GM23338 (cell line): ENCODE measurements at regions not wholly inside any gene's neighbourhood (a gene's known extent, or its start where the extent isn't known, plus 50 kb on each side); places are given as distances from the start of the nearest gene placed in this dataset.

Experiments
- ATAC-seq: fragments of 200-7000 bp; cut with Tn5 transposase; 3 replicates; pipeline ENCODE4 v1.9.1; 2020
- DNase-seq: peaks from one replicate; pipeline ENCODE4 v3.0.0-alpha.2; 2015; ENCODE audit warnings: low spot score
- H2AFZ ChIP-seq: fragments of 200-600 bp; sonication (generic); 2 replicates; pipeline ENCODE4 v1.8.0; 2016; ENCODE audit warnings: antibody characterized with exemption, mild to moderate bottlenecking, moderate library complexity
- H3F3A ChIP-seq: fragments of 200-600 bp; sonication (generic); replicated peaks from 2 replicates; pipeline ENCODE4 v1.8.0; 2017; ENCODE audit warnings: antibody characterized with exemption, mixed run types, low read depth
- H3K27ac ChIP-seq: fragments of 200-600 bp; sonication (generic); 2 replicates; pipeline ENCODE4 v1.6.1; 2016; ENCODE audit warnings: low read depth
- H3K27me3 ChIP-seq: fragments of 200-600 bp; sonication (generic); 2 replicates; pipeline ENCODE4 v1.8.0; 2016; ENCODE audit warnings: mild to moderate bottlenecking, mixed run types, moderate library complexity; ENCODE audit not compliant: insufficient read depth
- H3K36me3 ChIP-seq: fragments of 200-600 bp; sonication (generic); 2 replicates; pipeline ENCODE4 v1.8.0; 2016; ENCODE audit warnings: mild to moderate bottlenecking; ENCODE audit not compliant: insufficient read depth
- H3K4me1 ChIP-seq: fragments of 200-600 bp; sonication (generic); 2 replicates; pipeline ENCODE4 v1.8.0; 2016; ENCODE audit warnings: mild to moderate bottlenecking, moderate library complexity; ENCODE audit not compliant: insufficient read depth
- H3K4me2 ChIP-seq: fragments of 200-600 bp; sonication (generic); 2 replicates; pipeline ENCODE4 v1.7.1; 2017; ENCODE audit warnings: mixed run types
- H3K4me3 ChIP-seq: fragments of 200-600 bp; sonication (generic); 2 replicates; pipeline ENCODE4 v1.6.1; 2016; ENCODE audit warnings: mixed run types
- H3K79me2 ChIP-seq: fragments of 200-600 bp; sonication (generic); replicated peaks from 2 replicates; pipeline ENCODE4 v1.8.0; 2017; ENCODE audit warnings: mild to moderate bottlenecking; ENCODE audit not compliant: insufficient read depth
- H3K9me2 ChIP-seq: fragments of 200-600 bp; sonication (generic); 2 replicates; pipeline ENCODE4 v1.8.0; 2017; ENCODE audit not compliant: insufficient read depth
- H4K20me1 ChIP-seq: fragments of 200-600 bp; sonication (generic); replicated peaks from 2 replicates; pipeline ENCODE4 v1.8.0; 2017; ENCODE audit warnings: mild to moderate bottlenecking; ENCODE audit not compliant: insufficient read depth
- H3K27ac Mint-ChIP-seq: 2 replicates; pipeline ENCODE4 v1.8.0; 2020; ENCODE audit warnings: inconsistent platforms, mild to moderate bottlenecking, moderate library complexity, mixed read lengths
- H3K27me3 Mint-ChIP-seq: 3 replicates; pipeline ENCODE4 v1.8.0; 2022; ENCODE audit warnings: low read depth, mild to moderate bottlenecking, moderate library complexity, mixed read lengths, inconsistent platforms; ENCODE audit not compliant: insufficient read depth, poor library complexity
- H3K36me3 Mint-ChIP-seq: 3 replicates; pipeline ENCODE4 v1.8.0; 2021; ENCODE audit warnings: low read depth, mild to moderate bottlenecking, inconsistent platforms, moderate library complexity, mixed read lengths
- H3K4me1 Mint-ChIP-seq: 3 replicates; pipeline ENCODE4 v1.8.0; 2020; ENCODE audit warnings: mild to moderate bottlenecking, inconsistent platforms, mixed read lengths
- H3K4me3 Mint-ChIP-seq: 3 replicates; pipeline ENCODE4 v1.8.0; 2021; ENCODE audit warnings: moderate library complexity, mild to moderate bottlenecking, inconsistent platforms, mixed read lengths
- H3K9me3 Mint-ChIP-seq: 3 replicates; pipeline ENCODE4 v1.8.0; 2020; ENCODE audit warnings: moderate library complexity, mild to moderate bottlenecking, inconsistent platforms, mixed read lengths
- CREB1 ChIP-seq: fragments of 250-450 bp; sonication (Bioruptor Pico); IDR thresholded peaks from 2 replicates; pipeline ENCODE4 v1.5.0; 2020; ENCODE audit warnings: low read depth, mild to moderate bottlenecking, moderate library complexity
- CTCF ChIP-seq, 2 experiments: fragments of 200-600 bp in 1 of 2; sonication (generic) in 1 of 2; conservative IDR thresholded peaks; 2 replicates each; pipeline versions ENCODE4 v1.5.1 to v1.6.1; 2016 to 2017; ENCODE audit warnings: antibody characterized with exemption in 2 of 2, low read depth in 2 of 2, mild to moderate bottlenecking in 2 of 2, moderate library complexity in 1 of 2
- ETS1 ChIP-seq: IDR thresholded peaks from 2 replicates; pipeline ENCODE4 v1.6.1; 2016; ENCODE audit warnings: antibody characterized with exemption
- EZH2 ChIP-seq: fragments of 200-600 bp; sonication (generic); IDR thresholded peaks from one replicate; pipeline ENCODE4 v1.8.0; 2017; ENCODE audit warnings: antibody characterized with exemption, mild to moderate bottlenecking, low read depth; ENCODE audit not compliant: unreplicated experiment
- EZH2phosphoT487 ChIP-seq: fragments of 200-600 bp; sonication (generic); IDR thresholded peaks from one replicate; pipeline ENCODE4 v1.8.1; 2018; ENCODE audit warnings: antibody characterized with exemption; ENCODE audit not compliant: unreplicated experiment
- JUNB ChIP-seq: IDR thresholded peaks from one replicate; pipeline ENCODE4 v1.6.1; 2016; ENCODE audit warnings: antibody characterized with exemption; ENCODE audit not compliant: unreplicated experiment
- NANOG ChIP-seq: IDR thresholded peaks from 2 replicates; pipeline ENCODE4 v1.6.1; 2016; ENCODE audit warnings: antibody characterized with exemption, borderline replicate concordance
- POLR2AphosphoS5 ChIP-seq: IDR thresholded peaks from 2 replicates; pipeline ENCODE4 v1.6.1; 2016; ENCODE audit warnings: antibody characterized with exemption, low read depth
- REST ChIP-seq: IDR thresholded peaks from one replicate; pipeline ENCODE4 v1.6.1; 2018; ENCODE audit warnings: antibody characterized with exemption; ENCODE audit not compliant: unreplicated experiment
- STAT1 ChIP-seq: IDR thresholded peaks from one replicate; pipeline ENCODE4 v1.6.1; 2016; ENCODE audit warnings: antibody characterized with exemption; ENCODE audit not compliant: unreplicated experiment
- ZNF114 ChIP-seq: fragments of 250-450 bp; sonication (Bioruptor Pico); IDR thresholded peaks from 2 replicates; pipeline ENCODE4 v1.5.0; 2020; ENCODE audit warnings: mild to moderate bottlenecking, moderate library complexity
- ZNF331 ChIP-seq: fragments of 250-450 bp; sonication (Bioruptor Pico); IDR thresholded peaks from 2 replicates; pipeline ENCODE4 v1.5.0; 2020; ENCODE audit warnings: low read depth, mild to moderate bottlenecking, moderate library complexity
- TF ChIP-seq, protein P1 (sequence below): fragments of 250-450 bp; sonication (Bioruptor Pico); IDR thresholded peaks from 2 replicates; pipeline ENCODE4 v1.5.0; 2020; ENCODE audit warnings: mild to moderate bottlenecking, moderate library complexity

DNA sequence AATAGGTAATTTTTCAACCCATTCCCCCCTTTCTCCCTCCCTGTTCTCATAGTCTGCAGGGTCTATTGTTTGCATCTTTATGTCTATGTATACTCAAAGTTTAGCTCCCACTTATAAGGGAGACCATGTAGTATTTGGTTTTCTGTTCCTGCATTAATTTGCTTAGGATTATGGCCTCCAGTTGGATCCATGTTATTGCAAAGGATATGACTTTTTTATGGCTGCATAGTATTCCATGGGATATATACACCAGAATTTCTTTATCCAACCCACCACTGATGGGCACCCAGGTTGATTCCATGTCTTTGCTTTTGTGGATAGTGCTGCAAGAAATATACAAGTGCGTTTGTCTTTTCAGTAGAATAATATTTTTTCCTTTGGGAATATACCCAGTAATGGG lies 761.6 kb upstream of the GRAMD2B start:
- no peak overlapping the region for H3K4me3 ChIP-seq
- H3K9me2 ChIP-seq = peaks cover 13% of the 10 kb centered on the region; the same call in 1 of the 2 replicates
- Mint-ChIP-seq H3K27ac (no peak overlapping the region), H3K4me1 (peaks cover 23% of the 10 kb centered on the region), H3K4me3 (no peak overlapping the region), H3K36me3 (peaks cover 4% of the 10 kb centered on the region; the same call in 1 of the 3 replicates), H3K27me3 (peaks cover 8% of the 10 kb centered on the region), H3K9me3 (peaks cover 3% of the 10 kb centered on the region; the same call in 1 of the 3 replicates)
- DNase-seq (no peak), ATAC-seq (no peak)
- H3K36me3 ChIP-seq = 0 out of 2 replicates have a peak, but pooled peaks cover 2% of the 10 kb centered on the region
- no peaks in the 10 kb centered on the region for H3F3A ChIP-seq
- no peaks in the 10 kb centered on the region for H4K20me1 ChIP-seq
- no peak overlapping the region for H2AFZ ChIP-seq
- H3K27ac ChIP-seq = no peak overlapping the region
- H3K4me1 ChIP-seq = peaks cover 10% of the 10 kb centered on the region; the same call in 1 of the 2 replicates
- H3K4me2 ChIP-seq = no peak overlapping the region
- no peaks in the 10 kb centered on the region for H3K79me2 ChIP-seq
- TF ChIP-seq NANOG (no peak), ZNF114 (CRISPR knock-in tag) (no peak), ETS1 (no peak), REST (no peak), POLR2AphosphoS5 (no peak), STAT1 (no peak), CREB1 (no peak), CTCF (conservative IDR thresholded peaks at IDR 0.05; ENCODE audit: low read depth in 2 of 2) (no peak), ZNF331 (no peak), EZH2phosphoT487 (no peak), JUNB (no peak), EZH2 (no peak)
- TF ChIP-seq, protein P1, sequence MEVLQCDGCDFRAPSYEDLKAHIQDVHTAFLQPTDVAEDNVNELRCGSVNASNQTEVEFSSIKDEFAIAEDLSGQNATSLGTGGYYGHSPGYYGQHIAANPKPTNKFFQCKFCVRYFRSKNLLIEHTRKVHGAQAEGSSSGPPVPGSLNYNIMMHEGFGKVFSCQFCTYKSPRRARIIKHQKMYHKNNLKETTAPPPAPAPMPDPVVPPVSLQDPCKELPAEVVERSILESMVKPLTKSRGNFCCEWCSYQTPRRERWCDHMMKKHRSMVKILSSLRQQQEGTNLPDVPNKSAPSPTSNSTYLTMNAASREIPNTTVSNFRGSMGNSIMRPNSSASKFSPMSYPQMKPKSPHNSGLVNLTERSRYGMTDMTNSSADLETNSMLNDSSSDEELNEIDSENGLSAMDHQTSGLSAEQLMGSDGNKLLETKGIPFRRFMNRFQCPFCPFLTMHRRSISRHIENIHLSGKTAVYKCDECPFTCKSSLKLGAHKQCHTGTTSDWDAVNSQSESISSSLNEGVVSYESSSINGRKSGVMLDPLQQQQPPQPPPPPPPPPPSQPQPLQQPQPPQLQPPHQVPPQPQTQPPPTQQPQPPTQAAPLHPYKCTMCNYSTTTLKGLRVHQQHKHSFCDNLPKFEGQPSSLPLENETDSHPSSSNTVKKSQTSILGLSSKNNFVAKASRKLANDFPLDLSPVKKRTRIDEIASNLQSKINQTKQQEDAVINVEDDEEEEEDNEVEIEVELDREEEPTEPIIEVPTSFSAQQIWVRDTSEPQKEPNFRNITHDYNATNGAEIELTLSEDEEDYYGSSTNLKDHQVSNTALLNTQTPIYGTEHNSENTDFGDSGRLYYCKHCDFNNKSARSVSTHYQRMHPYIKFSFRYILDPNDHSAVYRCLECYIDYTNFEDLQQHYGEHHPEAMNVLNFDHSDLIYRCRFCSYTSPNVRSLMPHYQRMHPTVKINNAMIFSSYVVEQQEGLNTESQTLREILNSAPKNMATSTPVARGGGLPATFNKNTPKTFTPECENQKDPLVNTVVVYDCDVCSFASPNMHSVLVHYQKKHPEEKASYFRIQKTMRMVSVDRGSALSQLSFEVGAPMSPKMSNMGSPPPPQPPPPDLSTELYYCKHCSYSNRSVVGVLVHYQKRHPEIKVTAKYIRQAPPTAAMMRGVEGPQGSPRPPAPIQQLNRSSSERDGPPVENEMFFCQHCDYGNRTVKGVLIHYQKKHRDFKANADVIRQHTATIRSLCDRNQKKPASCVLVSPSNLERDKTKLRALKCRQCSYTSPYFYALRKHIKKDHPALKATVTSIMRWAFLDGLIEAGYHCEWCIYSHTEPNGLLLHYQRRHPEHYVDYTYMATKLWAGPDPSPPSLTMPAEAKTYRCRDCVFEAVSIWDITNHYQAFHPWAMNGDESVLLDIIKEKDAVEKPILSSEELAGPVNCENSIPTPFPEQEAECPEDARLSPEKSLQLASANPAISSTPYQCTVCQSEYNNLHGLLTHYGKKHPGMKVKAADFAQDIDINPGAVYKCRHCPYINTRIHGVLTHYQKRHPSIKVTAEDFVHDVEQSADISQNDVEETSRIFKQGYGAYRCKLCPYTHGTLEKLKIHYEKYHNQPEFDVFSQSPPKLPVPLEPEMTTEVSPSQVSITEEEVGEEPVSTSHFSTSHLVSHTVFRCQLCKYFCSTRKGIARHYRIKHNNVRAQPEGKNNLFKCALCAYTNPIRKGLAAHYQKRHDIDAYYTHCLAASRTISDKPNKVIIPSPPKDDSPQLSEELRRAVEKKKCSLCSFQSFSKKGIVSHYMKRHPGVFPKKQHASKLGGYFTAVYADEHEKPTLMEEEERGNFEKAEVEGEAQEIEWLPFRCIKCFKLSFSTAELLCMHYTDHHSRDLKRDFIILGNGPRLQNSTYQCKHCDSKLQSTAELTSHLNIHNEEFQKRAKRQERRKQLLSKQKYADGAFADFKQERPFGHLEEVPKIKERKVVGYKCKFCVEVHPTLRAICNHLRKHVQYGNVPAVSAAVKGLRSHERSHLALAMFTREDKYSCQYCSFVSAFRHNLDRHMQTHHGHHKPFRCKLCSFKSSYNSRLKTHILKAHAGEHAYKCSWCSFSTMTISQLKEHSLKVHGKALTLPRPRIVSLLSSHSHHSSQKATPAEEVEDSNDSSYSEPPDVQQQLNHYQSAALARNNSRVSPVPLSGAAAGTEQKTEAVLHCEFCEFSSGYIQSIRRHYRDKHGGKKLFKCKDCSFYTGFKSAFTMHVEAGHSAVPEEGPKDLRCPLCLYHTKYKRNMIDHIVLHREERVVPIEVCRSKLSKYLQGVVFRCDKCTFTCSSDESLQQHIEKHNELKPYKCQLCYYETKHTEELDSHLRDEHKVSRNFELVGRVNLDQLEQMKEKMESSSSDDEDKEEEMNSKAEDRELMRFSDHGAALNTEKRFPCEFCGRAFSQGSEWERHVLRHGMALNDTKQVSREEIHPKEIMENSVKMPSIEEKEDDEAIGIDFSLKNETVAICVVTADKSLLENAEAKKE (CRISPR knock-in tag) = no peak
- no peaks in the 10 kb centered on the region for H3K27me3 ChIP-seq
